ENCODE measurements at regions not wholly inside any gene's neighbourhood (a gene's known extent, or its start where the extent isn't known, plus 50 kb on each side); places are given as distances from the start of the nearest gene placed in this dataset.

DNA sequence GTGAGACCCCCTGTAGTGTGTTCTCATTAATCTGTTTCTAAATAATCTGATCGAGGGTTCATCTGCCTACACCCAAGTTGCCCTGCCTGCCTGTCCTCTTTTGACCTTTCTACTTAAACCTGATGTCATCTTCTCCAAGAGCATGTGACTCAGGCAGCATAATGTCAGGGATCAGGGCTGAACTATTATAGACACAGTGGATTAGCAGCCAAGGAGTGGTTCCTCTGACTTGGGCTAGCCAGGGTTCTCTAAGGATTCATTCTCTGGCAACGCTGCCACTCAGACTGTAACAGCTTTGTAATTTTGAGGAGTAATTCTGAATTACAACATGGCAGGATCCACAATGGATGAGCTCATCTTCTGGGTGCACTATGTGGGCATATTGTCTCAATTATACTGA lies 124.0 kb downstream of the MDH1 start:
- TF ChIP-seq GATA3 (IDR thresholded peaks at IDR 0.05; ENCODE audit: low read depth, low read length) (no peak), GATA2 (IDR thresholded peaks at IDR 0.05; ENCODE audit: low read depth, low read length) (no peak)

DNA sequence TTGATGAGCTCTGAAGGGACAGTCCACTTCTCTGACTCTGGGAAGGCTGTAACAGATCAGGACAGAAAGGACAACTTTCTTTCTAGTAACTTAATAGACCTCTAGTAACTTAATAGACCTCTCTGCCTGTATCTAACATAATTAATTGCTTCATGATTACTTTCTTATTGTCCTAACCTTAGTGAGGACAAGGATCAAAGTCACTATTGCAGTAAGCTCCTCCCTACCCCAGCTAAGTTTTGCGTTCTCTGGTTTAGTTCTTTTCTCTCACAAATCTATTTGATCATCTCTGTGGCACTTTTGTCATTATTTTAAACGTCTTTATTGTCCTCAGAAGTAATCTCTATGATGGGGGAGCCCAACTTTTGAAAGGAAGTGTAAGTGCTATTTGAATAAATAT lies 125.5 kb upstream of the UGP2 start:
- TF ChIP-seq GATA3 (IDR thresholded peaks at IDR 0.05; ENCODE audit: low read depth, low read length), result no peak
- TF ChIP-seq GATA2 (IDR thresholded peaks at IDR 0.05; ENCODE audit: low read depth, low read length), result no peak

DNA sequence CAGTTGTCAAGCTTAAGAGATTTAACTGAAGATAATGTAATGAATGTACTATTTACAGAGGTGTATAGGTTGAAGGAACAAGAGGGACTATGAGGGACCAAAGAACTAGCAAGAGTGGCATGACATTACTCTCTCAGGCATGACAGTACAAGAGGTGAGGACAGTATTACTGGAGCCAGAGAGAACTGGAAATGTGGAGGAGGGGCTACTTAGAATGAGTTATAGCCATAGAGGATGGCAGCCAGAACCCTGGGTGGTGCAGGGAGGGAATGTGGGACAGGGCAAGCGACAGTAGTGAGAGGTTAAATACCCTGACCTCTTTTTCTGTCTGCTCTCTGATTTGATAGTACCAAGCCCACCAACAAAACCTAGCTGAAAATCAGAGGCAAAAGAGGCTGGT lies 122.6 kb upstream of the UGP2 start:
- TF ChIP-seq GATA2 (IDR thresholded peaks at IDR 0.05; ENCODE audit: low read depth, low read length), result no peak
- no peak for TF ChIP-seq GATA3 (IDR thresholded peaks at IDR 0.05; ENCODE audit: low read depth, low read length)

DNA sequence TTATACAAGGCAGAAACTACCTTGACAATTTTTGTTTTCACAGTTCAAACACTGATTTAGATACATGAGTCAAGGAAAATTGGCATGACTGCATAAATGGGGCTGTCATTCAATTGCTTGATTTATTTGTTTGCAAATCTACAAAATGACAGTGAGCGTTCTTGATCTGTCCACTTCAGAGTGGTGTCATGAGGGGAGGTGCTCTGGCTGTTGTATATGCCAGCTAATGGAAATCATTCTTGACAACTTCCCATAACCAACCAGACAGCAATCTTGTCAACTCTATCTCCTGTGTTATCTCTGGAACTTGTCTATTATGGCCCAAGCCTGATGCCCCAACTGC lies 120.6 kb upstream of the UGP2 start:
- TF ChIP-seq GATA2 (IDR thresholded peaks at IDR 0.05; ENCODE audit: low read depth, low read length), result peak; percentile 90
- TF ChIP-seq GATA3 (IDR thresholded peaks at IDR 0.05; ENCODE audit: low read depth, low read length), result peak; percentile 72

DNA sequence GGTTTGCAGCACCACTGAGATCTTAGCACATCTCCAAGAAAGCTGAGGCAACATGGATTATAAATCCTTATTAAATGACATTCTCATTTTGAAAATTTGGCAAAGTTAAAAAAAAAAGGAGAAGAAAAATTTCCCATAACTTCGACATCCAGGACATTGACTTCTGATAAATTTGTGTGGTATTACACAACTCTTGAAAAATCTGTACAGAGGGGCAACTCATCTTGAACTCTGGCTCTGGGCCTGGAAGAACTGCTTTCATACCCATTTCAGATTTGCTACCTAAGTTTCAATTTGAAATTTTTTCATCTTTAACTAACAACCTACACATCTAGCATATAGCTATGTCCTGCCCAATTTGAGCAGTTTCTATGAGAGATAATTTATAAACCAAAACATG lies 118.0 kb upstream of the UGP2 start:
- TF ChIP-seq GATA3 (IDR thresholded peaks at IDR 0.05; ENCODE audit: low read depth, low read length), result no peak
- no peak for TF ChIP-seq GATA2 (IDR thresholded peaks at IDR 0.05; ENCODE audit: low read depth, low read length)

DNA sequence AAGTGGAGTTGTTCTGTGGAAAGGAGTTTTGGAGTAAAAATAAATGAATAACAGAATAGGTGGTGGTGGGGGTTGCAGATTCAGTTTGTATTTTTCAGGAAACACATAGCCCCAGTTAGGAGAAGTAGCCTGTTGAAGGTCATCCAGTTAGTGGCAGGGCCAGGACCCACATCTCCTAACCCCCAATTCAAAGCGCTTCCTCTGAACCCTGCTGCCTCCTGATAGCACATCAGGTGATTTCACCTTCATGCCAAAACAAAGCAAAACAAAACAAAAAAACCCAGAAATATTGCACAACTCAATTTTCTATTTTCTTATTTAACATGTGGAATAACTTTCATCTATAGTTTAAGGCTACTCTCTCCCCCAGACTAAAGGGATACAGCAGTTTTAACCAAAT lies 112.3 kb upstream of the UGP2 start:
- TF ChIP-seq GATA3 (IDR thresholded peaks at IDR 0.05; ENCODE audit: low read depth, low read length) (no peak), GATA2 (IDR thresholded peaks at IDR 0.05; ENCODE audit: low read depth, low read length) (no peak)

DNA sequence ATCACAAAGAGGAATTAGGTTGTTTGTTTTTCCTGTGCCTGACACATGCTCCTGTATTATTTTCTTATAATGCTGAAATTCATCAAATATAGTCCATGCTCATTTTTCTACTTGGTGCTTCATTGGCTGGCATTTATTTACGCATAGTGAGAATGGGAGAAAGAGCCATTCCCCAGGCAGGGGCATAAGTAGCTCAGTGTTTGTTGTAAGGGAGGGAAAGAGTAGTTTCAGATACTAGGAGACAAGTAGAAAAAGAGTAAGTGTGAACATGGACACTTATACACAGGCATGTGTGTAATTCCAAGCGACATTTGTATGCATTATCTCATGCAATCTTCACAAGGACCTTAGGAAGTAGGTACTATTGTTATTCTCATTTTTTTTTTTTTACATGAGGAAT lies 111.9 kb upstream of the UGP2 start:
- TF ChIP-seq GATA3 (IDR thresholded peaks at IDR 0.05; ENCODE audit: low read depth, low read length), result no peak
- no peak for TF ChIP-seq GATA2 (IDR thresholded peaks at IDR 0.05; ENCODE audit: low read depth, low read length)

DNA sequence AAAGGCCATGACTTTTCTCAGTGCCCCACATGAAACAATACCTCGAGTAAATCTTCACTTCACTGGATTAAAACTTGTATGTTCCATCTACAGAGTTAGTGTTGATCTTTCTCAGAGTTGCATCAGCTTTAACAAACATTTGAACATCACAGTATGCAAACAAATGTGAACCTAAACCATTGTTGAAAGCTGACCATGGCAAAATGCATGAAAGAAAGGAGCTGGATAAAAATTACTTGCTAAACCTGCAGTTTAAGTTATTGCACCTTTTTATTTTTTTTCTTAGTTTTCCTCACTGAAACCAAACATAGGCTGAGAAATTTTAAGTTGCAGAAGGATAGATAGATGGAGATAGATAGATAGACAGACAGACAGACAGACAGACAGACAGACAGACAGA lies 107.2 kb upstream of the UGP2 start:
- no peak for TF ChIP-seq GATA3 (IDR thresholded peaks at IDR 0.05; ENCODE audit: low read depth, low read length)
- TF ChIP-seq GATA2 (IDR thresholded peaks at IDR 0.05; ENCODE audit: low read depth, low read length), result no peak

DNA sequence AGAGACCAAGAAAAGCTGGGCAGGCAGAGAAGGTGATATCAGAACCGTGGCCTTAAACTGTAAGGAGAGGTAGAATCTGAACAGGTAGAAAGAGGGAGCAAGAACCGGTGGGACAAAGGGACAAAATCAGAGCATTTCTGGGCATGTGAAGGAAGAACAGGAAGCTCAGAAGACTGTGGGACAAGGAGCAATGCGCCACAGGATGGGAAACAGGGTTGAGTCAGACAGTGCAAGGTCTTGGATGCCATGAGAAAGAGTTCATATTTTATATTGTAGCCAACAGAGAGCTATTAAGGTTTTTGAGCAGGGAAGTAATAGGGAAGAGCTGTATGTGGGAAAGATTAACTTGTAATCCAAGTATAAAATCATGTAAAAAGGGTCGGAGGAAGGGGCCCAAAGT lies 106.4 kb upstream of the UGP2 start:
- TF ChIP-seq GATA2 (IDR thresholded peaks at IDR 0.05; ENCODE audit: low read depth, low read length) (no peak), GATA3 (IDR thresholded peaks at IDR 0.05; ENCODE audit: low read depth, low read length) (no peak)

DNA sequence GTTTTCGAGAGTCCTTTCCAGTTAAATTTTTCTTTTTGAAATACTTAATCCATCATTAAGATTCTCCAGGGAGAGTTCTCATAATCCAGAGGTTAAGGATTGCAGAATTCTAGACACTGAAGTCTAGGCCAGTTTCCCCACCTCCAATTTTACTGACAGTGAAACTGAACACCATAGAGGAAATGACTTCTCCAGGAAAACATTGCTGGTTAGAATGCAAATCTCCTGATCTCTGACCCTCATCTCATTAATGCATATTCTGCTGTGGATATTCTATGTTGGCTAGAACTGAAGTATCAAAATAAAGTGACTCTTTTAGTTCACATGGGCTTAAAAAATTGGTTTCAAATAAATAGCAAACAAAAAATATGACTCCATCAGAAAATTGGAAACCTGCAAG lies 105.8 kb upstream of the UGP2 start:
- TF ChIP-seq GATA2 (IDR thresholded peaks at IDR 0.05; ENCODE audit: low read depth, low read length), result no peak
- TF ChIP-seq GATA3 (IDR thresholded peaks at IDR 0.05; ENCODE audit: low read depth, low read length), result no peak

DNA sequence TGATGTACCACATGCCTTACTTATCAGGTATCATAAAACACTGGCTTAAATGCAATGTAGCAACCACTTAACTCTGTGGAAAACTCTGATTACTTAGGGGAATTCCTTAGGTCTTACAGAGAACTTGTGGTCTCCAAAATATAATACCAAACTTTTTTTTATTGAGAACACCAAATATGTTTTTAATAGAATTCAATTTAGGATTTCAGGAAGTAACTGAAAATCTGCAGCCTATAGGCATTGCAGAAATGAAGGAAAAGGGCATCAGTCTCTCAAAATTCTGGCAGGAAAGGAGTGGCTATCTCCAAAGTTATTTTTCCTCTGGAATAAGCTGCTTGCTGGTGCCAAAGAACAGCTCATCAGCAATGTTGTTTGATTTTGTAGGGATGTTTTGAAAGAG lies 105.3 kb upstream of the UGP2 start:
- TF ChIP-seq GATA2 (IDR thresholded peaks at IDR 0.05; ENCODE audit: low read depth, low read length) (no peak), GATA3 (IDR thresholded peaks at IDR 0.05; ENCODE audit: low read depth, low read length) (no peak)

DNA sequence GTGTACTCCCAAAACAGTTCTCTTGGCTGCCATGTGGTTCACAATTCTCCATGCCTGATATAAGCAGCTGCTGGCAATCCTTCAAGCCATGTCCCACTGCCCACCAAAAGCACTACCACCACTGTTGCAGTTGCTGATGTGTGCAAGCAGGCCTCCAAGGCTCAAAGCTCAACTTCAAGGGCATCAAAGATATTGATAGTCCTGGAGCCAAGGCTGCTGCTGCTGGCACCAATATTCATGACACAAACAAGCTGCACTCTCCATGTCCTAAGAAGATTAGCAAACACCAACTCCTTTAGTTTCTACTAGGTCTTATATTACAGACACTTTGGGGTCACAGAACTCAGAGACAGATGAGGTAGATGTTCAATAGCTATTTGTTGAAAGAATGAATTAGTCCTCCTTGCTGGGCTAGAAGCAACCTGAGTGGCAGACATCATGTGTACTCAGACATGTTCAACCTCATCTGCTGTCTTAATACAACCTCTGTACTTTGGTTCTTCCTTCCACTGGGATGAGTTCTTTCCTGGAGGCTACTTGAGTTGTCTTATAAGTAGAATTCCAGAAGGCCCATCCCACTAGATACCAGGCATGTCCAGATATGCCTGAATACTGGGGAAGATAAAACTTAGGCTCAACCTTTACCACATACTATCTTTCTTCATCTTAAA lies 104.5 kb upstream of the UGP2 start:
- TF ChIP-seq GATA2 (IDR thresholded peaks at IDR 0.05; ENCODE audit: low read depth, low read length), result no peak
- no peak for TF ChIP-seq GATA3 (IDR thresholded peaks at IDR 0.05; ENCODE audit: low read depth, low read length)

DNA sequence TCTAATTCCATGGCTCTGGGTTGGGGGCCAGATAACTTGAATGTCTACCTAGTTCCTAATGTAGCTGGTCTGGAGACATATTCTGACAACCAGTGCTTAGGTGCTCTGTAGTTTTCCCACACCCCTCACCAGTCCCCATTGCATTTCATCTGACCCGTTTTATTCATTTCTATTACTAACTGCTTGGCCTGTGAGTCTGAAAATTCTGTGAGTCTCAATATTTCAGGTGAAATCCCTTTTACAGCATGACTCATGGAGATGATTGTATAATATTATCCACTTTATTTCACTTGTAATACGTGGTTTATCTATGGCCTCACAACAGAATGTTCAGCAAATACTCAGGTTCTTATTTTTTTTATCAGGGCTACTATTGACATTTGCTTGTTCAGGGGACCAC lies 103.7 kb upstream of the UGP2 start:
- TF ChIP-seq GATA2 (IDR thresholded peaks at IDR 0.05; ENCODE audit: low read depth, low read length), result no peak
- TF ChIP-seq GATA3 (IDR thresholded peaks at IDR 0.05; ENCODE audit: low read depth, low read length), result no peak

DNA sequence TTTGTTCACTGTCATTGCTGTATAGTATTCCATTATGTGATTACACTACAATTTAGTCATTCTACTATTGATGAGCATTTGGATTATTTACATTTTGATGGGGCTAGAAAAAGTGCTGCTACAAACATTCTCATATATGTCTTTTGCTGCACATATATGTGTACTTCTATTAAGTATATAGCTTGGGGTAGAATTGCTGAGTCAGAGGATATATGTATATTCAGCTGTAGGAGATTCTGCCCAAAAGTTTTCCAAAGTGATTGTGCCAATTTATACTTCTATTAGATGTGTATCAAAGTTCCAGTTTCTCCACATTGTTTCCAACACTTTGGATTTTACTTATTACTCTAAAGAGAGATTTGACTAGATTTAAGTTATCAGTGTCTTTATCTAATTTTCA lies 101.7 kb upstream of the UGP2 start:
- TF ChIP-seq GATA3 (IDR thresholded peaks at IDR 0.05; ENCODE audit: low read depth, low read length) (no peak), GATA2 (IDR thresholded peaks at IDR 0.05; ENCODE audit: low read depth, low read length) (no peak)

DNA sequence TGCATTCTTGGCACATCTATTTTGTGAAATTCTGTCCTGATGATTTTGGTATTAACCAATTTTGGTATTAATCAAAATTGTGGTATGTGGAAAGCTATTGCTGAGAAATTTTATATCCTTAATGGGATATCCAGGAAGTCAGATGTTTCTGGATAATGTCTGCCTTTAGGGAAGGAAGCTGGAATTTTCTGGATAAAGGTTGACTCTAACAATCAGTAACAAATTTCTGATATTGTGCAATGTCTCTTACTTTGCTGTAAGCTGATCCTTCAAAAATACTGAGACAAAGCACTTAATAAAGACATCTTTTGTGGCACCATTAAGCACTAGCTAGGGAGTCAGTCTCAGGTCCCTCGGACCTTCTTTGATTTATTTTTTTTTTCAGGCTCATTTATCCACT lies 100.8 kb upstream of the UGP2 start:
- TF ChIP-seq GATA2 (IDR thresholded peaks at IDR 0.05; ENCODE audit: low read depth, low read length), result no peak
- no peak for TF ChIP-seq GATA3 (IDR thresholded peaks at IDR 0.05; ENCODE audit: low read depth, low read length)
